AML-193 (cell line): ENCODE measurements at regions not wholly inside any gene's neighbourhood (a gene's known extent, or its start where the extent isn't known, plus 50 kb on each side); places are given as distances from the start of the nearest gene placed in this dataset.
"Not testable (repeated sequence)": the region's sequence is repeated elsewhere in the genome, so short reads cannot be mapped to it uniquely, and the experiment has no call there.

Experiments used
- DNase-seq, 2 experiments: peaks; one replicate each; lab custom pipeline; 2025; lab: John Stamatoyannopoulos, UW

DNA sequence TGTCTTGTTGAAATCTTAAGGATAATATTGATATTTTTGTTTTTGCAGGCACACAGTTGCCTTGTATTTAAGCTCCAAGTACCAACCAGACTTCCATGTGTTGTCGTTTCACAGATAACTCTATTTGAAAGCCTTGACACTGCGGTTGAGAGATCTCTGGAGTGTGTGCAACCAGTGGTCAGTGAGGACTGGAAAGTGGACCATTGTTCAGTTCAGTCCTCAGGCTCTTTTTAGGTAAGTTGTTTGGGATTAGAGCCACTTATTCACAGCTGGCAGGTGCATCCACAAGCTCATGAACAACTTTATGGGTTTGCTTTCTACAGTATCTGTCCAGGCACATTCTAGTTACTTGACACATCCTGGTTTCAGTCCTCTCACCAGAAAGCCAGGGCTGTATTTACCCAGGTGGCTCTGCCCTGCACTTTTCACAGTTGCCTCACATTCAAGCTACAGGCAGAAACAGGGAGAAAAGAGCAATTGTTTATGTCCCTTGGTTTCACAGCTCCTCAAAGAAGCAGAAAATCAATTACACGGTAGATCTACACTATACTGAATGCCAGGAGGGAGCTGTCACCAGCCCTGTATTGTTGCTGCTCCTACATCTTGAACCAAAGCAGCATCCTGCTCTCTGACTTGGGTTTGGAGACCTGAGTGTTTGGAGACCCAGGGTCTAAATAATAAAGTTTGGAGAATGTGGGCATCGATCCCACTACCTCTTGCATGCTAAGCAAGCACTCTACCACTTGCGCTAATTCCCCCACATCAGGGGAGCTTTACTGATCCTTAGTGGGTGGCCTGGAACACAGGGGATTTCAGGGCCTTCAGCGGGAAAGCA is 543.3 kb downstream of the PRIM2 start:
- DNase-seq, result not testable (repeated sequence)

DNA sequence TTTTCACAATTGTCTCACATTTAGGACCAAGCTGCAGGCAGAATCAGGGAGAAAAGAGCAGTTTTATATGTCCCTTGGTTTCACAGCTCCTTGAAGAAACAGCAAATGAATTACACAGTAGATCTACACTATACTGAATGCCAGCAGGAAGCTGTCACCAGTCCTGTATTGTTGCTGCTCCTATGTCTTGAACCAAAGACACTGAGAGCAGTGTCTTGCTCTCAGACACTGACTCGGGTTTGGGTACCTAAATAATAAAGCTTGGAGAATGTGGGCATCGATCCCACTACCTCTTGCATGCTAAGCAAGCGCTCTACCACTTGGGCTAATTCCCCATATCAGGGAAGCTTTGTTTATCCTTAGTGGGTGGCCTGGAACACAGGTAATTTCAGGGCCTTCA is 552.7 kb downstream of the PRIM2 start:
- DNase-seq, result not testable (repeated sequence)

DNA sequence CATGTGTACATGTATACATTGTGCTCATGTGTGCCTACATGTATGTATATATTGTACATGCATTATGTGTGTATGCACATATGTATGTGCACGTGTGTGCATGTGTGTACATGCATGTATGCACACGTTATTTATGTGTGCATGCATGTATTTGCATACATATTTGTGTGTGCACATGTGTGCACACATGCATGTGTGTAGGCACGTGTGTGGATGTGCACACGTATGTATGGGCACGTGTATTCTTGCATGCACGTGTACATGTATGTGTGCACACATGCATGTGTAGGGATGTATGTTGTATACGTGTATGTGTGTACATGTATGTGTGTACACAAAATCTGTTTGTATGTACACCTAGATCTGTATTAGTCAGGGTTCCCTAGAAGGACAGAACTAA is 556.0 kb downstream of the PRIM2 start:
- not testable (repeated sequence) for DNase-seq

DNA sequence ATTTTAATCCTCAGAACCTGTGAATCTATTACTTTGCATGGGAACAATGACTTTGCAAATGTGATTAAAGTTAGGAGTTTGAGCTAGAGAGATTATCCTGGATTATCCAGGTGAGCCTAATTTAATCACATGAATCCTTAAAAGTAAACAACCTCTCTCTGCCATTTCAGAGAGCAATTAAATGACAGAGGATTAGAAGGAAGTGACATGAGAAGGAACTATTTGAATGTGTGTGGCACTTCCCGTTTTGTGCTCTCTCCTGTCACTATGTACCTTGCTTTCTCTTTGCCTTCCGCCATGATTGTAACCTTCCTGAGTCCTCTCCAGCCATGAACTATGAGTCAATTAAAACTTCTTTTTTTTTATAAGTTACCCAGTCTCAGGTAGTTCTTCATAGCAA is 559.2 kb downstream of the PRIM2 start:
- not testable (repeated sequence) for DNase-seq

DNA sequence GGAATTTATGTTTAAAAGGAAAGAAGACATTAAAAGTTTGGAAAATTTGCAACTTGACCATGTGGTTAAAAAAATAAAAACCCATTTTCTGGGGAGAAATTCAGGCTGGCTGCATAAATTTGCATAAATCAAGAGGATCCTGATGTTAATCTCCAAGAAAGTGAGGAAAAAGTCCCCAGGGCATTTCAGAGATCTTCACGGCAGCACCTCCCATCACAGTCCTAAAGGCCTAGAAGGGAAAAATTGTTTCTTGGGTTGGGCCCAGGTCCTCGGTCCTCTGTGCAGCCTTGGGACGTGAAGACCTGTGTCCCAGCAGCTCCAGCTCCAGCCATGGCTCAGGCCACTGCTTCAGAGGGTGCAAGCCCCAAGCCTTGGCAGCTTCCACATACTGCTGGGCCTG is 560.3 kb downstream of the PRIM2 start:
- not testable (repeated sequence) for DNase-seq

DNA sequence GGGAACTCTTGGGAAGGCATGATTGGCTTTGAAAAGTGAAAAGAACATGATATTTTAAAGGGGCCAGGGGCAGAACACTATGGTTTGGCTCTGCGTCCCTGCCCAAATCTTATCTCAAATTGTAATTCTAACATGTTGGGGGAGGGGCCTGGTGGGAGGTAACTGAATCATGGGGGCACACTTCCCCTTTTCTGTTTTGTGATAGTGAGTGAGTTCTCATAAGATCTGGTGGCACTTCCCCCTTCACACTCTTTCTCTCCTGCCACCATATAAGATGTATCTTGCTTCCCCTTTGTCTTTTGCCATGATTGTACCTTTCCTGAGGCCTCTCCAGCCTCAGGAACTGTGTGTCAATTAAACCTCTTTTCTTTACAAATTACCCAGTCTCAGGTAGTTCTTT is 561.4 kb downstream of the PRIM2 start:
- not testable (repeated sequence) for DNase-seq

DNA sequence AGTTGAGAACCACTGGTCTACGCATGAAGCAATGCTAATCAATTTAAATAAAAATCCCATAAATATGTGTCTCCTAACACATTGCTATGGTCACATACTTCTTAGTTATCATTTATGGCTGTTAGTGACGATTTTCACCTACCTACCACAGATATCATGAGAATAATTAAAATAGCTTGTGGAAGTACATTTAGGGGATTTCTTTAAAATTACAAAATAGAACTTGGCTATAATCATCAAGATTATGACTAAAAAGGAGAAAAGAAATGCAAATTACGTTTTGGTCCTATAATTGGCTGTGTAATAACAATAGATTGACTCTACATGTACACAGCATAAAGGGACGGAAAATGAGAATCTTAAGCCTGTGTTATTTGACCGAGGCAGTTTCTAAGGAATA is 581.4 kb downstream of the PRIM2 start:
- not testable (repeated sequence) for DNase-seq

DNA sequence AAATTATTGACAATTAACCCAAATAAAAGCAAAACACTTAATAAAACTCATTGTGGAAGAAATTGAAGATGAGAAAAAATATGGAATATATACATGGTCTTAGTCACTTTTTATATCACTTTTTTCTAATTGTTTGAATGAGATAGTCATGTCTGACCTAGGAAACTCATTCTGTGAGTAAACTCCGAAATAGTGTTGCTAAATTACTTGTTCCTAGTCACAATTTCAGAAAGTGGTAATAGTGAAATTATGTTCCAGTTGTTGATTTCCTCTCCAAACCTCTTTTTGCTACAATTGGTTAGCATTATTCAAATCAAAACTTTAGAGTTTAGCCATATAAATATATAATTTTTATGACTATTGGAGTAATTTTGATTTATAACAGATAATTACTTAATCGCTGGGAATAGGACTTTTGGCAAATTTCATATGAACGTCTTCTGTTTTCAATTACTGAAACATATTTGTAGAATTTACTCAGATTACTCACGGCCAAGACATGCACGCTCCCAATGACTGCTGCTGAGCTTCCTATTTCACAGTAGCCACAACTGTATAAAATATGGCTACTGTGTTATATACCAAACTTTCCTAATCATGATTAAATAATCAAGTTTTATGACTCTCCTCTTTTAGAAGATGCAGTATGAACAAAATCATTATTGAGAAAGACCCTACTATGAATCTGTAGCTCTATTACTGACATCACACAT is 583.4 kb downstream of the PRIM2 start:
- not testable (repeated sequence) for DNase-seq

DNA sequence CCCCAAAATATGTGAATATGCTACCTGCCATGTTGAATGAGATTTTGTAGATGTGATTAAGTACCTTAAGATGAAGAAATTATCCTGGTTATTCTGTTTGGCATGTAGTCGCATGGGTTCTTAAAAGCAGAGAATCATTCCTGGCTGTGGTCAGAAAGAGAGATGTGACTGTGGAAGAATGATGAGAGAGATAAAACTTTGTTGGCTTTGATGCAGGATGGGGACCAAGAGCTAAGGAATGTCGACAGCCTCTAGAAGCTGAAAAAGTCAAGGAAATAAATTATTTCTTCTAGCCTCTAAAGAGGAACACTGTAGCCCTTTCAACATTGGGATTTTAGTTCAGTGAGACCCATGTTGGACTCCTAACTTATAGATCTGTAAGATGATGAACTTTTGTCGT is 584.0 kb downstream of the PRIM2 start:
- DNase-seq, result not testable (repeated sequence)

DNA sequence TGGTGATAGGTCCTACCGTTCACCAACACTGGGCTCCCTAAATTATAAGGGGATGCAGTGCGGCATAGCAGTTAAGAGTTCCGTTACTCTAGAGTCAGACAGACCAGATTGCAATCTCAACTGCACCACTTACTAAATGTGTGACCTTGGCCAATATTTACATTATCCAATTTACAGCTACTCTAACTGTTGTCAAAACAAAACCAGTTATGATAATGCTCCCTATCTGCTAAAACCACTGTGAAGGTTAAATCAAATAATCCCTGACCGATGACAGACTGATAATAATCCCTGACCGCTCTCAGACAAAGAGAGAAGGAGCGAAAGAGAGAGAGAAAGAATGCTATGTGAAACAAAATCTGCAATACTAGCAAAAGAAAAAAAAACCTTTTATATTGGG is 586.9 kb downstream of the PRIM2 start:
- DNase-seq, result not testable (repeated sequence)

DNA sequence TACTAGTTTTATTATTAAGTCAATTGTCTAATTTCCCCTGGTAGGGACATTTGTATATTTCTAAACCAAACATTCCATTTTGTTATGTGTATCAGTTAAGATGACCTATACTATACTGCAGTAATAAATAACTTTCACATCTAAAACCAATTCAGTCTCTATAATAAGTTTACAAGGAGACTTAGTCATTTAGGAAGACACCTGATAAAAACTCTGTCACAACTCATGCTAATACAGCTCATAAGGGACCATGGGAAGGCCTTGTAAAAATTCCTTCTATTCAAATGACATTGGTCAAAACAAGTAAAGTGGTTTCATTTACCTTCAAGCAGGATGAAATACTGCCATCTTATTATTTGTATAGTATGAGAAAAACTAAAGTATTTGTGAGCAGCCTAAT is 597.9 kb downstream of the PRIM2 start:
- not testable (repeated sequence) for DNase-seq

DNA sequence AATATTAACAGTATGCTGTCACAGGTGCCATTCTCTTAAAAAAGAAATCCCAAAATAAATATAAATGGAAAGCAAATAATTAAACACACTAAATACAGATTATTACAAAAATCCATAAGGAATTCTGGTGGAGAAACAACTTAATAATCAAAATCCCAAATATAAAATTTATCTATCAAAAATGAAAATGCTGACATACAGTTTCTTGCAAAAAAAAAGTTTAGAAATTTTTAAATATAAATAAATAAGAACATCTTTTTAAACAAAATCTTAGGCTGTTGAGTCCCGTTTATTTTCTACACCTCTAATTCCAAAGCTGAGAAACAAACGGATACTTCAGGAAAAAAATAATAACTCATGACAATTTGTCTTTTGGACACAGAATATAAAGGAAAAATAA is 625.5 kb downstream of the PRIM2 start:
- not testable (repeated sequence) for DNase-seq

DNA sequence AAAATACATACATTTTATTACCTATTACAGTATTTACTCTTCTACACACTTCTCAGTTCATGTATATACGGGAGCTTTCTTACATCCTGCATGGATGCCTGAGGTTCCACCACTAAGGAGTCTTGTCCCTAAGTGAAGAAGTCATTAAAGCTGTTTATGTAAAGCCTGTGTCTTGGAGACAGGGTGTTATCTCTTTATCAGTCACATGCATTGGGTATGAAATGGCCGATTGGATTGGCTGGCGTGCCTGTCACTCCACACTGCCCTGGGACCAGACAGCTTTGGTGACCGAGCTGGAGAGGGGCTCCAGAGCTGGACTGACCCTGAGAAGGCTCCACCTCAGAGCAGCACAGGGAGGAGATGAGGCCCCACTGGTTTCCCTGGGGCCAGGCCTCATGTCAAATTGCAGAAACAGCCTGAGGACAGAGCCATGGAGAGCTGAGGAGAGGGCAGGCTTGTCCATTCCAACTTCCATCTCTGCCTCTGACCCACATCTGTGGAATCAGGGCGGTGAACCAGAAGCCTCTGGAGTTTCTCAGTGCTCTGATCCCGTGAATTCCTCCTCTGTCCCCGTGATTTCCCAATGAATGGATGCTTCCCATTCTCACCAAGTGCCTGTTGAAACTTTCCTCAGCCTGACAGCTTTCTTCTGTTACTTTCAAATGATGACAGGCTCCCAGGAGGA is 628.8 kb downstream of the PRIM2 start:
- DNase-seq, result not testable (repeated sequence)

DNA sequence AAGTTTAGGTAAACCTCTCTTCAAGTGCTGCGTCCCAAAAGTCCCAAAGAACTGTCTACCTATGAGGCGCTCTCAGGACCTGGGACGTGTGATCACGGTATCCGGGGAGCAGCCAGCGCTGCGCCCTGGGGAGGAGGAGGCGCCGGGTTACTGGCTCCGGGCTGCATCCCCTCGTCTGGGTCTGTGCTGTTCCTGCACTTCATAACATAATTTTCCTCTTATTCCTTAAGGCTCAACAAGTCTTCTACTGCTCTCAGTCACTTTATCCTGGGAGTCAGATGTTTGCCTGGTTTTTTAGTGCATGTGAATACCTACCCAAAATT is 629.3 kb downstream of the PRIM2 start:
- not testable (repeated sequence) for DNase-seq

DNA sequence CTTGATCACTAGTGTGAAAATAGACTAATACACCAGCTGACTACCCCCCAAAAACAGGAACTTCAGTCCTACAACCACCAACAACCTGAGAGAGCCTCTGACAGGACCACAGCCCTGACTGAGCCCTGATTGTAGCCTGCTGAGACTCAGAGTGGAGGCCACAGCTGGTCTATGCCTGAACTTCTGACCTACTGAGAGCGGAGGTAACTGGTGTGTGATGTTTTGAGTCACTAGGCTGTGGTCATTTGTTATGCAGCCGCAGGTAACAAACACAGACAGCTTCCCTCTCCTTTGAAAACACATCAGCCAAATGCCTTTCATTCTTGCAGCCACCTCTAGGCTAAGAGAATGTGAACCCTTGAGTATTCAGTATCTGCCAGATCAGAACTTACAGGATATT is 631.1 kb downstream of the PRIM2 start:
- DNase-seq, result not testable (repeated sequence)

DNA sequence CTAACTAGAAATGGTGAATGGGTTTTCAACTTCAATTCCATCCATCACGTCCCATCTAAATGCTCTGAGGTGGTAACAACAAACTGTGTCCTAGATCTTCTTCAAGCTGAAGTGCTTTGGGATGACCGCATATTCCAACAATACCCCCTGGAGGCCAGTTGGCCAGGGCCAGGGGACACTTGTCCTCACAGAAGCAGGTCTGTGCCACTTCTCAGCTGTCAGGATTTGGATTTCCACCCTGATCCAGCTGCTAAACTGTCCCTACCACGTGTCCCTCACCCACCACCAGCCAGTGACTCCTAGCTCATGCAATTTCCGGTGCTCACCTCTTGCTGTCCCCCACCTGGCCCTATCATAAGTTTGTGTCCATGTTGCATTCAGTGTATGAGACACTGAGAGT is 633.0 kb downstream of the PRIM2 start:
- not testable (repeated sequence) for DNase-seq

DNA sequence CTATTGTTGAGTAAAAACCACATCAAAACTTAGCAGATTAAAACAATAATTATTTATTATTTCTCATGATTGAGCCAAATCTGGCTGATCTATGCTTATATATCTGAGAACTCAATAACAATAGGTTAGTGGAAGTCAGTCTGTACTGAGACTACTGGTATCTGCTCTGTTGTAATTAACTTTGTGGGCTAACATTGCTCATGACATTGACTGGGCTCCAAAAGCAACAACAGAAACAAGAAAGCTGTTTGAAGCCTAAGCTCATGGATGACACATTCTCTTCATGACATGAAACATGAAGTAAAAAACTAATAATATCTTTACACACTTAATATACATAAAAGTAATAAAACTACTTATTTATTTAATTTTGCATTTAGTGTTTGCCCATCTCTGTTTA is 649.3 kb downstream of the PRIM2 start:
- not testable (repeated sequence) for DNase-seq

DNA sequence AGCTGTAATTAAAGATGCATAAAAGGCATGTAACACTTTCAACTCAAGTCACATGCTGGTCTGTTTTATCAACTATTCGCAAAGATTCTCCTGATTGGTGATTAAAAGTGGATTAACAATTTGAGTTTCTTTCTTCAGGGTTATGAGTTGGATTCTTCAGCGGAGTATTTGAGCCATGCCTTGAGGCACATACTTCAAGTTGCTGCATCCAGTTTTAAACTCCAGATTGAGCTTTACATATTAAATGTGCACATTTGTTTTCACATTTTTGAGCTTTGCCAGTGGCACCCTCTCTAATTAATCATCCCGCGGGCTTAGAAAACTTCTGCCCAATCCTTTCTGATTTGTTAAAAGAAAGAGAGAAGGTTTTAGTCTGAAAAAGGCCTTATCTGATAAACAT is 654.5 kb downstream of the PRIM2 start:
- not testable (repeated sequence) for DNase-seq

DNA sequence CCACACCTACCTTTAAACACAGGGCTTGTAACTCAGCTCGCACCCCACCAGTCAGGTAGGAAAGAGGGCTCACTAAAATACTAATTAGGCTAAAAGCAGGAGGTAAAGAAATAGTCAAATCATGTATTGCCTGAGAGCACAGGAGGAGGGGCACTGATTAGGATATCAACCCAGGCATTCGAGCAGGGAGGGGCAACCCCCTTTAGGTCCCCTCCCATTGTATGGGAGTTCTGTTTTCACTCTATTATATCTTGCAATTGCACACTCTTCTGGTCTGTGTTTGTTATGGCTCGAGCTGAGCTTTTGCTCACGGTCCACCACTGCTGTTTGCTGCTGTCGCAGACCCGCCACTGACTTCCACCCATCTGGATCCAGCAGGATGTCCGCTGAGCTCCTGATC is 657.2 kb downstream of the PRIM2 start:
- DNase-seq, result no peak

DNA sequence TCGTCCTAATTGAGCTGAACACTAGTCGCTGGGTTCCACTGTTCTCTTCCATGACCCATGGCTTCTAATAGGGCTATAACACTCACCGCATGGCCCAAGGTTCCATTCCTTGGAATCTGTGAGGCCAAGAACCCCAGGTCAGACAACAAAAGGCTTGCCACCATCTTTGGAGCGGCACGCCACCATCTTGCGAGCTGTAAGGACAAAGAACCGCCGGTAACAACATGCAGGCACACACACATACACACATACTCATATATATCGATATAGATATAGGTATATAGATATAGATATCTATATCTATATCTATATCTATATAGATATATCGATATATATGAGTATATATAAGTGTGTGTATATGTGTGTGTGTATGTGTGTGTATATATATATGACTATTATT is 657.7 kb downstream of the PRIM2 start:
- DNase-seq, result not testable (repeated sequence)

DNA sequence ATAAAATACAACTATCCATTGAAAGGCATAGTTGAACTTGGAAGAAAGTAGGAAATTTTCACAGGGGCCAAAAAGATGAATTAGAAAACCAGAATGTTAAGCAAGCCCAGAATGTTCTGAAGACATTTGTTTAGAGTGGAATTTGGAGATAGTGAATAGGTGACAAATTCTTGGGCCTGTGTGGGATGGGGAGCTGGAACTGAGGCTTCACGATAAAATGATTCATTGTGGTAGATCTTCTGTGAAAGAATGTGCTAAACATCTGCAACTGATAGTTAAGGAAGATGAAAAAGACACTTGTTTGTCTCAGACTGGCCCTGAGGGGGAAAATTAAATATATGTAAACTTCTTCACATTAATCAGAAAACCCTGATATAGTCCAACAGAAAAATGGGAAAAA is 658.9 kb downstream of the PRIM2 start:
- not testable (repeated sequence) for DNase-seq

DNA sequence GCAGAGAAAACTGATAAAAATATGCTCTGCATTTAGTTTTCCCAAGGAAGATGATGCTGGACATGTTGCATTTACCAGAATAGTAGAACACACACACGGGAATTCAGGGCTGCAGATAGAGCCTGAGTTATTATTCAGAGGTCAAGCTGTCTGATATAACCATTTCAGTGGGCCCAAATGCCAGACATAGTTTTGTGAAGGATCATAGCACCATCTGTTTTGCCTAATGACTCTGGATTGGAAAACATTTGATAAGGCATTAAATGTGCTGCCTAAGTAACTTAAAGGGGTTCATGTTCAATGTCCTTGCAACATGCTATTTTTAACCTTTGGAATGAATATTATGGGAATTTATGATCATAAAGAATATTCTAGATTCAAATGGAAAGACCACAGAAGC is 666.2 kb downstream of the PRIM2 start:
- DNase-seq, result not testable (repeated sequence)

DNA sequence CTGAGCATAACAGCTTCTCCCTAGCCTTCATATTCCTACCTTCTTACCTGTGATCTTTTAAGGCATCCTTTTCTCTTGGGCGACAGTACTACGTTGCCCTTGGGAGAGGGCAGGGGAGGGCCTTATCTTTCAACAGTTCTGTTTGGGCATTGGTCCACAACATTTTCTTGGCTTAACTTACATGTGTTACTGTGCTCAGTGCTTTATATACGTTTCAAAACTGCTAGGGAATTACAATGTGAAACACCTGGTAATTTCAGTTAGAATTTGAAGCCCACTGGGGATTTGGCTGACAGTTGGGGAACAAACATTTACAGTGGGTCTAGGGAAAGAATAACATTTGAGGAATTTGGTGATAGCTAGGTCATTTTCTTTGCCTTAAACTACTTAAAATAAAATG is 667.1 kb downstream of the PRIM2 start:
- not testable (repeated sequence) for DNase-seq
